WI38 (cell line): ENCODE measurements at regions not wholly inside any gene's neighbourhood (a gene's known extent, or its start where the extent isn't known, plus 50 kb on each side); places are given as distances from the start of the nearest gene placed in this dataset.

Source experiments
- H3K4me3 ChIP-seq: 2 replicates; pipeline ENCODE4 v1.5.1; 2011; ENCODE audit warnings: low read depth, mild to moderate bottlenecking, control low read depth, low read length
- TF ChIP-seq, protein P1 (sequence below): IDR thresholded peaks from 2 replicates; pipeline ENCODE4 v1.5.1; 2012; ENCODE audit warnings: low read depth, mild to moderate bottlenecking, control low read depth, low read length

GRCh38 chr1:18015719-18016118 lies 91.9 kb upstream of the IGSF21 start:
- no peak overlapping the region for H3K4me3 ChIP-seq
- TF ChIP-seq, protein P1, sequence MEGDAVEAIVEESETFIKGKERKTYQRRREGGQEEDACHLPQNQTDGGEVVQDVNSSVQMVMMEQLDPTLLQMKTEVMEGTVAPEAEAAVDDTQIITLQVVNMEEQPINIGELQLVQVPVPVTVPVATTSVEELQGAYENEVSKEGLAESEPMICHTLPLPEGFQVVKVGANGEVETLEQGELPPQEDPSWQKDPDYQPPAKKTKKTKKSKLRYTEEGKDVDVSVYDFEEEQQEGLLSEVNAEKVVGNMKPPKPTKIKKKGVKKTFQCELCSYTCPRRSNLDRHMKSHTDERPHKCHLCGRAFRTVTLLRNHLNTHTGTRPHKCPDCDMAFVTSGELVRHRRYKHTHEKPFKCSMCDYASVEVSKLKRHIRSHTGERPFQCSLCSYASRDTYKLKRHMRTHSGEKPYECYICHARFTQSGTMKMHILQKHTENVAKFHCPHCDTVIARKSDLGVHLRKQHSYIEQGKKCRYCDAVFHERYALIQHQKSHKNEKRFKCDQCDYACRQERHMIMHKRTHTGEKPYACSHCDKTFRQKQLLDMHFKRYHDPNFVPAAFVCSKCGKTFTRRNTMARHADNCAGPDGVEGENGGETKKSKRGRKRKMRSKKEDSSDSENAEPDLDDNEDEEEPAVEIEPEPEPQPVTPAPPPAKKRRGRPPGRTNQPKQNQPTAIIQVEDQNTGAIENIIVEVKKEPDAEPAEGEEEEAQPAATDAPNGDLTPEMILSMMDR = no peak

DNA sequence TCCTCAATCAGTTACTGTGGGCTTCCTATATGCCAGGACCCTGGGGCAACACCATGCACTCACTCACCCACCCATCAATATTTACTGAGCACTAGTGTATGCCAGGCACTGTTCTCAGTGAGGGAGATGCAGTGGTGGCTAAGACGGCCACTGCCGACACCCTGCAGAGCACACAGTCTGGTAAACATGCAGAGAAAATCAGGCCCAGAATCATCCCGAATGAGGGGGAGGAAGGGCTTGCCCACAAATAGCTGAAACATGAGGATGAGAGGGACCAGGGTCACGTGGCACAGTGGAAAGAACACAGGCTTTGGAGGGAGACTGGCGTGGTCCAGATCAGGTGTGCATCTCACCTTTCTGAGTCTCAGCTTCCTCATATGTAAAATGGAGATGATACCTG lies 89.2 kb upstream of the IGSF21 start:
- H3K4me3 ChIP-seq = no peak overlapping the region
- TF ChIP-seq, protein P1 = no peak

DNA sequence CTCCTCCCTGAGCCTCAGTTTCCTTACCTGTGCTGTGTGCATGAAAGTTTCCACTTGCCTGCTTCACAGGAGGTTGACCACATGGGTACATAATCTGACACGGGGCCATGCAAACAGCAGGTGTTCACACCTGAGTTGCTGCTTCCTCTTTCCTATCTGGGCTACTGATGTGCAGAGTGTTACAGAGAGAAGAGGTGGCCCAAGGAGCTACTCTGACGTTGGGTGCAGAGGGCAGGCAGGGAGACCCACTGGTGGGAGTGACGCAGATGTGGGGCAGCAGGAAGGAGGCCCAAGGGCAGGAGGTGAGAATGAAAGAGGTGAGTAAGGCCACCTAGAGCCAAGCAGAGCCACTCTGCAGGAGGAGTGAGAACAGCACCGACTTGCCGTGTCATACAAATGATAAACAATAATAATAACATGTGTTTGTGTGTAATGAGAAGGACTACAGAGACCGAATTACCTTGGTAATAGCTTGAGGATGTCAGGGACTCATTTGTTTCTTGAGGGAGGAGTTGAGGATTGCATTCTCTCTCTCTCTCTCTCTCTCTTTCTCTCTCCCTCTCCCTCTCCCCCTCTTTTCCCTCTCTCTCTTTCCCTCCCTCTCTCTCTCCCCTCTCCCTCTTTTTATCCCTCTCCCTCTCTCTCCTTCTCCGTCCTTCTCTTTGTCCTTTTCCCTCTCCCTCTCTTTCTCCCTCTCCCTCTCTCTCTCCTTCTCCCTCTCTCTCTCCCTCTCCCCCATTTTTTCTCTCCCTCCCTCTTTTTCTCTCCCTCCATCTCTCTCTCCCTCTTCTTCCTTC lies 87.4 kb upstream of the IGSF21 start:
- H3K4me3 ChIP-seq = no peak overlapping the region

DNA sequence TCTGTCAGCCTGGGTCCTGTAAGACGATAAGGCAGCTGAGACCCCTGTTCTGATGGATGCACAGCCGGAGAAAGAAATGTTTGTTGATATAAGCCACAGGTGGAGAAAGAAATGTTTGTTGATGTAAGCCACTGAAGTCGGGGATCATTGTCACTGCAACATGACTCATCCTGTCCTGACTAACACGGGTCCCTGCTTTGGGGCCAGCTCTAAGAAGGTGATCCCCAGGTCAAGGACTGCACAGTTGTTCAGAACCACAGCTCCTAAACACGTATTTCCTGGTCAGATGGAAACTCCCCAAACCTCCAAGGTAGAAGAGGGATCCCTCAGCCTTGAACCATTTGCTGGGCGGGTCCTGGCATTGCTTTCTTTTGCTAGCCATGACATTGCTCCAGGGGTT lies 86.4 kb upstream of the IGSF21 start:
- no peak overlapping the region for H3K4me3 ChIP-seq
- TF ChIP-seq, protein P1 = no peak

More for the DNA sequence above, 87.4 kb upstream of the IGSF21 start:
- TF ChIP-seq, protein P1 = no peak

DNA sequence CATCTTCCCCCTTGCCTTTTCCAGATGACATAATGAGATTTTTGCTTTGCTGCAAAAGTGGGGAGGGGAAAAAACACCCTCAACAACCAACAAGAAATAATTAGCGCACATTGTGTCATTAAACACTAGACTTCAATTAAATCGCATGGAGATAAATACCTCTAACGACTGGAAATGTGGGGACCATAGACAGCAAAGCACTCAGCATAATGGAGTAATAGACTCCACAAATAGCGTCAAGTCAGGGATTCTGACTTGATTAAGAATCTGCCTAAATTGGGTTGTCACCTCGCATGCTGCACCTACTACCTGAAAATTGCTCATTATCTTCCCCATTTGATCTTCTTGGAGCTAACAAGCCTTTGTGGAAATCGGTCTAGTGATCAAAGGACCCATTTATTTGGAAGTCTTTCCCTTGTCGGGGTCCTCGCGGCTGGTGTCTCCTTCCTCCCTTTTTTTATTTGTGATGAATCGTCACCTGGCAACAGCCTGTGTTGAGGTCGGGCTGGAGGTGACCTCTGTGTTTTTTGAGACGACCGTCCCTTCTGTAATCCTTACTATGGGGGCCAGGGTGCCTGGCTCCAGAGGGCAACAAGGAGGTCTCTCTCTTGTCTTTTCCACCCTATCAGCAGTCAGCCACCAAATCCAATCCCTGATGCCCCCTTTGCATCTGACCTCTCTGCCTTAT lies 75.3 kb upstream of the IGSF21 start:
- H3K4me3 ChIP-seq = no peak overlapping the region
- TF ChIP-seq, protein P1 = no peak

DNA sequence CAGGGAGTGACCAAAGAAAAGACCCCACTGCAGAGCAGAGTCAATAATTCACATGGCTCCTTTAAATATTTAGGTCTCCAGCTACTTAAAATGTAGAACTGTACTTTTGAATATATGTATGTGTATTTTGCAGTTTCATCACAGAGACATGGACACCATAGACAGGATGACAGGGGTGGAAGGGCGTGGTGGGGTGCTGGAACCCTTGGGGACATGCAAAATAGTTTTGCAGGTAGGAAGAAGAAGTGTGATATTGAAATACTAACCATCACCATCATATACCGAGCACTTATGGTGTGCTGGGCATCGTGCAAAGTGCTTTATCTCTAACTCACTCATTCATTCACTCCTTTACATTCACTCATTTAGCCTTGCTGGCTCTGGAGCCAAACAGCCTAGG lies 72.5 kb upstream of the IGSF21 start:
- H3K4me3 ChIP-seq = no peak overlapping the region
- TF ChIP-seq, protein P1 = no peak

DNA sequence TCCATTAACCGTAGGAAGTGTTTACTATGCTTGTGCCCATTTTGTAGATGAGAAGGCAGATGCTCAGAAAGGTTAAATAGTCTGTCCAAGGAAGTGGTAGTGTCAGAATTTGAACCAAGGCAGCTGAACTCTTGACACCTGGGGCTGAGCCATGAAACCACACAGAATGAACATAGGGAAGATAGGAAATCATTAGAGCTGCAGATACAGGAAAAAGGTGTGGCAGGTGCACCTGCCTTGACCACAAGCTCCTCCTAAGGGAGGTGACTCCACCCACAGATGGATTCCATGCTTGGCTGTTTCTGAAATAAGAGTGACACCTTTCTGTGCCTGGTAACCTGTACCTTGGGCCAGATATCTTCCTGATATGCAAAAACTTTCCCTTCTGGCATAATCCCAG lies 69.9 kb upstream of the IGSF21 start:
- no peak overlapping the region for H3K4me3 ChIP-seq
- TF ChIP-seq, protein P1 = no peak
